GM19035 (cell line): ENCODE measurements at regions not wholly inside any gene's neighbourhood (a gene's known extent, or its start where the extent isn't known, plus 50 kb on each side); places are given as distances from the start of the nearest gene placed in this dataset.
A peak's percentile ranks its signal among the peaks of the same experiment; 100 is the strongest.
"Not testable (repeated sequence)": the region's sequence is repeated elsewhere in the genome, so short reads cannot be mapped to it uniquely, and the experiment has no call there.

Source experiments
- ATAC-seq: cut with Tn5 transposase; IDR thresholded peaks from one replicate; pipeline ENCODE4 v1.9.1; 2021; ENCODE audit not compliant: unreplicated experiment

DNA sequence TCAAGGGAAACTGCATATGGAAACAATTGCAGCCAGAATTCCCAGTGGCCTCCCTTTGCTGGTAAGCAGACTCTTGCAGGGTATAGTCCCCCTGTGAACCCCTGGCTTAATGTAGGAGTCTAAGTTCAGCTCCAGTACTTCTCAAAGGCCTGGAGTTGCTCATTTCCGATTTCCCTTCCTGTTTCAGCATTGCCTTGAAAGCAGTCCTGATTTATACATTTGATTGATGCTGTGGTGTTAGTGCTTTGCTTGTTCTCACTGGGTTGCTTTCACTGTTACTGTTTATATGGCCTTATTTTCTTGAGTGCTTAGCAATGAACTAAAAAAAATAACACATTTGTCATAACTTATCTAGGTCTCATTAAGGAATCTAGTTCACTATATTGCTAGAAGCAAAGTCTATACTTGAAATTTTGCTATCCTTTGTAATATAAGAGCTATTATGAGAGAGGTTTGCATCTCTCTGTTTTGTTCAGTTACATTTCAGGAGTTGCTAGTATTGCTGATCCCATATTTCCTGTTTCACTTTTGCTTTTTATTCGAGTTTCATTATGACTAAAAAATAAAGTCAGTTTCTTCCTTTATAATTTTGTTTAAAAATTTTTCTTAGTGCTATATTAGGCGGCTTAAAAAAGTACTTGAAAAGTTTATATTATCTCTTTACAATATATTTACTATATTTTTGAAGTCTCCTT is 122.4 kb upstream of the NMUR2 start:
- no peak for ATAC-seq

DNA sequence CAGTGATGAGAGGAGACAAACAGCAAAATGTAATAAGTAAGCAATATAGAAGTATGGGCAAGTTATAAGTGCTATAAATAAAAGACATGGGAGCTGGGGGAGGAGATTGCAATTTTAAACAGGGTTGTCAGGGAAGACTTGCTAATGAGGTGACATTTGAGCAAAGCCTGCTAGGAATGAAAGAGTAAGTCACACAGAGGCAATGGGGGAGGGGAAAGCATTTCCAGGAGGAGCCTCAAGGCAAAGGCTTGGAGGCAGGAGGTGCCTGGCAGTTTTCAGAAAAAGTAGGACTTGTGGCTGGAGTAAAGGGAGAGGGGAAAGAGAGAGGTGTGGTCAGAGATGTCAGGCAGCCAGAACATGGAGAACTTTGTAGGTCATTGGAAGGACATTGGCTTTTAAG is 124.4 kb upstream of the NMUR2 start:
- ATAC-seq = no peak

DNA sequence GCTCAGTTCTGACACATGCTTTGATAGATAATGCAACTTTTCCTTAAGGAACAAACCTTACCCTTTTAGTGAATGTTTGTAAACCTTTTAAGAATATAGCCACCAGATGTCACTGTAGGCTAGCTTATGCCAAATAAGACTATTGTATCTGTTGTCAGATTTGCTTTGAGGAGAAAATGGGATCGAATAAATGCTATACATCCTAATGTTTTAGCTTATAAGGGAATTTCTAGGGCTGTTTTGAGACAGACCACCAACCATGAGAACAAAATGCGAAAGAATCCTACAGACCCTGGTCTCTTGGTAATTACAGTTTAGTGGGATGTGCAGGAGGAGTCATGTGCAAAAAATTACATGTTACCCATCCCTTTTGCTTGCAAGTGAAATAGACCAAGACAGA is 127.6 kb upstream of the NMUR2 start:
- no peak for ATAC-seq

DNA sequence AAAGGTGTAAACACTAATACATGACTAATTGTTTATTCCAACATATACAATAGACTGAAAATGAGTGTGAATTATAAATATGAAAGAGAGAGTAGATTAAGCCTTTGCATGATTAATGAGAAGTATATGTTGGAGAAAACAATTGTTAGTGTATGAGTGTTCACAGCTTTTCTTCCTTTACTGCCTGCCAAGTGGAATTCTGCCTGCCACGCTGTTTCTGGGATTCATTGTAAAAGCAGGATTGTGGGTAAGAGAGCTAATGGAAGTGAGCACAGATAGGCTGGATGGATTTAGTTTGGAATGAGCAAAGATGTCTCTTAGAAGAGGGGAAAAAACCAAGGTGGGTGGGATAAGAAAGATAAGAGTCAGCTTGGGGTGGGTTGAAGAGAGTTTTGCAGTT is 129.6 kb upstream of the NMUR2 start:
- no peak for ATAC-seq

DNA sequence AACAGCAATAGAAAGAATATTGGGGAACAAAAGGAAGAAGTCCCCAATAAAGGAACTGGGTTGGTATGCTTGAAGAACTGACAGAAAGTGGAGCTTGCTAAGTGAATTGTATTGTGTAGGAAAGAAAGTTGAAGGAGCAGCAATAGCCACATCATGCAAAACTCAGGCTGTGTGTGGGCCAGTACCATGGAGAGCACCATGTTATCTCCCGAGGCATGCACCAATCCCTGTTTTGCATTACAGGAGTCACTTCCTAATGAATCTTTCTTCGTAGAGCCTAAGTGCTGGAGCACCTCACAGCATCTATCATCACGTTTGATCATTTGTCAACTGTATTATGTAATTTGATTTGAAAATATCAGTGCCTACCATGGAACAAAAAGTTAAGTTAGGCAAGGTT is 137.7 kb upstream of the NMUR2 start:
- ATAC-seq = no peak

DNA sequence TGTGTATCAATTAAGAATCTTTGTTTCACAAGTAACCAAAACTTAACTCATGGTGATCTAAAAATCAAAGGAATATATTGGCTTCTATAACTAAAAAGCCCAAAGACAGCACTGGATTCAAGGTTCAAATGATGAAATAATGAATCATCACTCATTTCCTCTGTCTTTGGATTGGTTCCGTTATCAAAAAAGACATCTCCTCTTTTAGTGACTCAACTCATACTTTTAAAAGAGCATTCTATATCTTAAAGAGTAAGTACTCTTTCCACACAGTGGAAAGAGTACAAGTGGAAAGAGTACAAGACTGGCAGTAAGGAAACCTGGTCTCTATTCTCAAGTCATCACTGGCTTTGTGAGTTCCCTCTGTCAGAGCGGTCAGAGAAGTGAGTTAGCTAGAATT is 141.4 kb upstream of the NMUR2 start:
- no peak for ATAC-seq

DNA sequence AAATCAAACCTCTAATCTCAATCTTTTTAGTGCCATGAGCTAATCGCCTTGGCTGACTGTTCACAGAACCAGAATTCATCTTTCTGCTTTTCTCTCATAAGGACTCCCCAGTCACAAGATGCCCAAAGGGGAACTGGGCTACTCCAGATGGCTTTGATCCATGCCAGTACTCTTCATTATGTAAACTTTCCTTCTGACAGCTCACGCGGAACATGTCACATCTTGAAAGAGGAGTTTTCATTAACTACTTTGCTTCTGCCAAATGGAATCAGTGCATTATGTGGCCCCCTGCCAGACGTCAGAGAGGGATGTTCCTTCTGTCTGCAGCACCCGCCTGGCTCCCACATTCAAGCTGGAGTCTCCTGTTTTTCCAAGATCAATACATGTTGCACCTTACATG is 142.1 kb upstream of the NMUR2 start:
- no peak for ATAC-seq

DNA sequence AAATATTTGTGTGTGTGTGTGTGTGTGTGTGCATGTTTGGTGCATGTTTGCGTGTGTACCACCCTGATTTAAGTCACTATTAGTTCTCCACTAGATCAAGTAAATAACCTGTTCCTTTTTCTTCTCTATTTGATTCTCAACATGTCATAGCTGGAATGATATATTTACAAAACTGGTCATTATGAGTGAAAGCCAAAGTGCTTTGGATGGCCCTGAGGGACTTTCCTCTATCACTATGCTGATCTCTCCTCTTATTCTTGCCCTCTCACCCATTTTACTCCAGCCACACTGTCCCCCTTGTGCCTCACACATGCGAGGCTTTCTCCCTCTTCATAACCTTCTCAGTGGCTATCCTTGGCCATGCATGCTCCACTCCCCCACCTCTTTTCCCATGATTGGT is 144.6 kb upstream of the NMUR2 start:
- ATAC-seq = no peak

DNA sequence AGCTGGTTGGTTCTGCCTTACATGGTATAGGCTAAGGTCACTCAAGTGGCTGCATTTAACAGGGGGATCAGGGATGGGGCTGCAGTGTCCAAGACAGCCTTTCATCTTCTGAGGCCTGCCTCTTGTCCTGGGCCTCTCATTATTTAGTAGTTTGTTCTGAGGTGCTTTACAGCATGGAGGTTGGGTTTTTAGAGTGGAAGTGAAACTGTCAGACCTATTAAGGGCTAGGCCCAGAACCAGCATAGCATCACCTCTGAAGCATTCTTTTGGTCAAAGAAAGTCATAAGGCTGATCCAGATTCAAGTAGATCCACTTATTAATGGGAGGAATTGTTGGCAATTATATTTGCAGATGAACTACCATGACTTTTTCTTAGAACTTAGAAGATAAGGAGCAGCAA is 146.0 kb upstream of the NMUR2 start:
- ATAC-seq = peak; percentile 54

DNA sequence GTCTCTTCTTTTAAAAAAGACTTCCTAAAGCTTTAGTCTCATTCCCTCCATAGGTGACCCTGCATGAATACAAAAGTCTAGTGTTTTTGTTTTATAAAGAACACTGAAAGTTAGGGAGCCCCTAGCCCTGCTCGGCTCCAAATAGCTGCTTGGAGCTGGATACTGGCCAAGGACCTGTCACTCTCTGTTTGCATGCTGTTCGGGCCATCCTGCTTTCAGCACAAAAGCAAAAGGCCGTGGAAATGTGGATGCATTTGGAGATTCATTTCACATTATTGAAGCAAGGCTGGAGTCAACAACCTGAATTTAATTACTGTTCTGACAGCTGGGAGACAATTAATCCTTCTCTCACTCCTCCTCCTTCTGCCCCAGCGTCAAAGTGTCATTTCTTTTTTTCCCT is 151.7 kb upstream of the NMUR2 start:
- no peak for ATAC-seq

DNA sequence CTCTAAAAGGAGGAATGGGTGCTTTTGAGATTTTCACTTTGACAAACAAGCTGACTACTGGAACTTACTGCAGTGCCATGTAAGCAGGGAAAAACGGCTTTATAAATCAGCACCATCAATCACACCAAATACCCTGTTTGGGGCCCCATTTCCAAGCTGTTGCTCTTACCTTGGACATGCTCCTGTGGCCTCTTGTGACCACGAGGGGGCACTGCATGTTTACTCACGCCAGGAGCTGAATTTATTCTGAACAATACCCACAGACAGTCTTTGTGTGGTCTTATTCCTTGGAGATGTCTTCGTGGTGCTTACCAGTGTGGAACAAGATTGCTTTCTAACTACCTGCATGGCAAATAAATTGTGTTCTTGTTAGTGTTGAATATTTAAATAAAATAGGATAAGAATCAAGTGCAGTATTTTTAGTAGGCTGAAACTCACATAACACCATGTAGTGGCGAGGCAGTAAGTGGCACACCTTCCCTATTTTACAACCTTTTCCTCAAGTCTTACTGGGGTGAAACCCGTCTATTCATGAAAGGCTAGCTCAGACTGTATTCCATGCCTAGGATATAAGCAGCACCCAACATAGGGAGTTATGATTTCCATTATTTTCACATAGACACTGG is 155.5 kb upstream of the NMUR2 start:
- ATAC-seq = peak; percentile 80

DNA sequence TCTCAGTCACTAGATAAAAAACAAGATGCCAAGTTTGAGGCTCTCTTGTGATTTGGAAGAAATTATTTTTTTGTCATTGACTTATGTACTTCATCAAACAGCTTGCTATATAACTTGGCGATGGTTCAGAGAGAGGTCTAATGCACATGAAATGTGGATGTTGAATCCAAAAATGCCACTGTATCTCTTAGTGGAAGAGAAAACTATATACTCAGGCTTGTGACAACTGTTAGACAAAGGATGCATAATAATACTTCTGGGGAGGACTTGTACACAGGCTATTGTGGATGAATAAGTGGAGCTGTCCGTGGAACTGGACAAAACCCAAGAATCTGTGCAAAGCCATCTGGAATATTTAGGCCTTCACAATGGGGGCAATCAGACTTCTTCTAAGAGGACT is 162.9 kb upstream of the NMUR2 start:
- no peak for ATAC-seq

DNA sequence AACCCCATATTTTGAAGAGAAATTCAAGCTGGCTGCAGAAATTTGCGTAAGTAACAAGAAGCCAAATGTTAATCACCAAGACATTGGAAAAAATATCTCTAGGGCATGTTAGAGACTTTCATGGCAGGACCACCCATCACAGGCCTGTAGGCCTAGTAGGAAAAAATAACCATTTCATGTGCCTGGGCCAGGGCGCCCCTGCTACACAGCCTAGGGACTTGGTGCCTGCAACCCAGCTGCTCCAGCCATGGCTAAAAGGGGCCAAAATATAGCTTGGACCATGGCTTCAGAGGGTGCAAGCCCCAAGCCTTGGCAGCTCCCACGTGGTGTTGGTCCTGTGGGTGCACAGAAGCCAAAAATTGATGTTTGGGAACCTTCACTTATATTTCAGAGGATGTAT is 167.7 kb upstream of the NMUR2 start:
- no peak for ATAC-seq

DNA sequence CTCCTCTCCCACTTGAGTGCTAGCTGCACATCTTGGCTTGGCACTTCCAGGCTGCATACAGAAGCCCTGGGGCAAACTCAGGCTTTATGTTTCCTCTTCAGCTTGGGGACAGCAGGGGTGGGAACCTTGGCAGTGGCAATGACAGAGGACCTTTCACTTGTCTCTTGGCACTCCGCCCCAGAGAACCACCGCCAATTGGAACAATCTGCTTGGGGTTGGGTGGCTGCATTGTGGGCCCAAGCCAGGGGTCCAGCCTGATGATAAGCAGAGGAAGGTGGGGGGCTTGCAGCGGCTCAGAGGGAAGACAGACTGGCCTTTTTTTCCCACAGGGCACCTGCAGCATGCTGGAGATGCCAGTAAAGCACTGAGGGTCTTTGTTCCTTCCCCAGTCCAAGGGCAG is 179.0 kb upstream of the NMUR2 start:
- ATAC-seq = no peak

DNA sequence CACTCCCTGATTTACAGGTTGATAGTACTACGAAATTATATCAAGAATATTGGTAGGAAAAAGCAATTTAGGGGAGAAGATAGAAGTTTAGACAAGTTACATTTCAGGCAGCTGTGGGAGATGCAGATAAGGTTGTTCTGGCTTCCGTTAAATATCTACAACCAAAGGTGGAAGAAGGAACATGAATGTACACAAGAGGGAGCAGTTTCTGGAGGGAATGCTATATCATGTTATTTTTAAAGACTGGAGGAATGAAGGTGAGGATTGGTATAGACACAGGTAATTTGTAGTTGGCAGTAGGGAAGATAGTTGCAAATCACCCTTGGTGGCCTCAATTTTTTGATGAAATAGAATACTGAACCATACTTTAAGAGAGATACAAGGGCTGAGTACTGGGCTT is 187.3 kb upstream of the NMUR2 start:
- ATAC-seq = no peak

DNA sequence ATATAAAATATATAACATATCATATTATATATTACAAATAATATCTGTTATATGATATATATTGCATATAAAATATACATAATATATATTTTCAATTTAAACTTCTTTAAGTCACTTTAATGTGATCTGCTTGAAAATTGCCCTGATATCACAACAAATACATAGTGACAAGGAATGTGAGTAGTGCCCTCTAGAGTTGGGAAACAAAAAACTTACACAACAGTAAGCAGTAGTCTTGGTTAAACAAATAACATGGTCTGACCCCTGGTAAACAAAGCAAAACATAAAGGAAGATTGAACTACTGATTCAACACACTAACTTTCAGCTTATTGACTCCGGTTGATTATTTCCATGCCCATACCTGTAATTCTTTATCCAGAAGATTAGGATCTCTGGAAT is 188.3 kb upstream of the NMUR2 start:
- ATAC-seq = no peak

DNA sequence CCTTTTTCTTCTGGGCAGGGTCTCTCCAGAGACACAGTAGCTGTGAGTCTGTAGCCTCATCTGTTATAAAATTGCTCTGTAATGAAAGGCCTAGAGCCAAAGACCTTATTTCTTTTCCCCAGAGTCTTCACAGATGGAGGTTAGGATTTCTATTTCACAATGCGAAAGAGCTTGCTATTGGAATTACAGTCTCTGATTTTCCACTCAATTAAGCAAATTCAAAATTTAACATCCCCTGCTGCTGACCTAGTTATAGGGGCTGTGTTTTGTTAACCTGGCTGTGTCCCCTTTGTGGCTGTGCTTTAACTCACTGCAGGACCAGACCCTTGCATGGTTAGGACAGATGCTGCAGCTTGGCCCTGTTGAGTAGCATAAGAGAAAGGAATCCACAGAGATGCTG is 190.3 kb upstream of the NMUR2 start:
- ATAC-seq = no peak

DNA sequence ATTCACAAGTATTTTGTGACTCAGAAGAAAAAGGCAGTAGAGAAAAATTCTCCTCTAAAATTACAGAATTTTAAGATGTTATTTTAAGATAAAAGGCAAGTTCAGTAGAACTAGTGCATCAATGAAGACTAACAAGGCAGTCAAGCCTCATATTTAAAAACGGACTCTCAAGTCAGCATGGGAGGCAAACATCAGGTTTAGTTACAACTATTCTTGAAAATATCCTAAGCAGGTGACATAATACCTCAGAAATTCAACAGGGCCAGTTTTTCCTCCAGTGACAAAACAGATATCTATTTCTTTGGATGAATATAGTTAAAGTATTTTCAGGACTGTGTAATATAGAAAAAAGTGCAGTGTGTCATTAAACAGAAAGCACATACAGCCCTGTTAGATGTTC is 194.0 kb upstream of the NMUR2 start:
- ATAC-seq = no peak

DNA sequence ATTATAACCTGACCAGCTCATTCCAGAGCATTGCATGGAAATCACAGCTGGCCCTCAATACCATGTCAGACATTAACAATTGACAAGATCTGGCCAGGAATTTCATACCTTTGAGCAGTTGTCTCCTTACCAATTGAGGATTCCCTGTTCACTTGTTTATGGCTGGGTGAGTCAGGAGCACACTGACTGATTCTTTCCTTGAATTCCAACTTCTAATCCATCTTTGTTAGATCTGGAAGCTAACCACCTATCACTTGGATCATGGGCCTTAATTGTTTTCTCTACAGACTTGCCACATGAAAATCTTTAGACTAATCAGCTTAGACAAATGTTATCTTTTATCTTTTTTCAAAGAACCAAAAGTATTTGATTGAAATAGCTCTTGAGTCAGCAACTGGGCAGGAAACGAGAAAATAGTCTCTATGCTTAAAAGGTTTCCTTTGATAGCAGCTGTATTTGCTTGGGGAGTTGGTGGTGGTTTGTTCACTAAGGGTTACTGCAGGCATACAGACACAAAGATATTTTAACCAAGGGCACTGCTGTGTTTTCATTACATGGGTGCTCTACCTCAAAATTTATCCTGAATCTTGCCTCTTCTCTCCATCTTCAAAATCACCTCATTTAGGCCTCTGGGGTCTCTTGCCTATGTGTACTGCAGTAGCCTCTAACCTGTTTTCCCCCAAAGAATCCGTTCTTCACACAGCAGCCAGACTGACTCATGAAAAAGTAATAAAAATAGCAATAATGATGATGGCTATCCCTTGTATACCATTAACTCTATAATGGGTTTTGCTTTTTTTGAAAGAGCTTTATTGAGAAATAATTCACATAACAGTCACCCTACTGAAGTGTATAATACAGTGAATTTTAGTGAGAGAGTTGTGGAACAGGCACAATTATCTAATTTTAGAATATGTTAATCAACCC is 197.0 kb upstream of the NMUR2 start:
- no peak for ATAC-seq

DNA sequence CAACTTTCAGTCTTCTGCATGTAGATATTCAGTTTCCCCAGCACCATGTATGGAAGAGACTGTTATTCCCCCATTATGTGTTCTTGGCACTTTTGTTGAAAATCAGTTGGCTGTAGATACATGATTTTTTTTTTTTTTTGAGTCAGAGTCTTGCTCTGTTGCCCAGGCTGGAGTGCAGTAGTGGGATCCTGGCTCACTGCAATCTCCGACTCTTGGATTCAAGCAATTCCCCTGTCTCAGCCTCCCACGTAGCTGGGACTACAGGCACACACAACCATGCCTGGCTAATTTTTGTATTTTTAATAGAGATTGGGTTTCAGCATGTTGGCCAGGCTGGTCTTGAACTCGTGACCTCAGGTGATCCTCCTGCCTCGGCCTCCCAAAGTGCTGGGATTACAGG is 201.0 kb upstream of the NMUR2 start:
- ATAC-seq = not testable (repeated sequence)

DNA sequence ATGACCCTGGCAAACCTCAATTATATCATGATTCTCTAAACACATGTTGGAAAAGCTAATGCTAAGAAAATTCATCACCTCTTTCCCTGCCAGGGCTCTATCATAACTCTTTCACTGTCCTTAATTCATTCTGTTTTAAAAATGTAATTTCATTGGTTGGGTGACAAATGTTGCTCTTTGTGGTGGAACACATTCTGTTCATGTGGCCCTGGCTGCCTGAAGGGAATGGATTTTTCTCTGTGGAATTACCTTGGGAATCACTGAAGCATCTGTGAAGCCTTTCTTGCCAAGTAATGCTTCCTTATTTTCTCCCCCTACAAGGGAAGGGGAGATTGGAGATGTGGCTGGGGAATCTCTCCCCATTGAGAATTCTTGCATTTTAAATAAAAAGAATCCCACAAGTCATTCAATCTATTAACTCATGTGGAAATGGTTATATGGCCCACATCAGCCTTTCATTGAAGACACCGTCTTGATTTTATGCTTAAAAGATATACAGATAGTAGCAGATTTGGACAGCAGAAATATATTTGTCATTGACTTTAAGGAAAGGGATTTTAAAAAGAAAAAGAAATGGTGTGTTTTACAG is 201.8 kb upstream of the NMUR2 start:
- ATAC-seq = no peak
